SU-DHL-6 (cell line): ENCODE measurements at regions not wholly inside any gene's neighbourhood (a gene's known extent, or its start where the extent isn't known, plus 50 kb on each side); places are given as distances from the start of the nearest gene placed in this dataset.
"Not testable (repeated sequence)": the region's sequence is repeated elsewhere in the genome, so short reads cannot be mapped to it uniquely, and the experiment has no call there.

ENCODE experiments used
- H2AFZ ChIP-seq: fragments of 200-600 bp; sonication (generic); 2 replicates; pipeline ENCODE4 v1.6.1; 2014; ENCODE audit warnings: low read depth, mild to moderate bottlenecking, moderate library complexity, mixed read lengths, antibody characterized with exemption, low read length; ENCODE audit not compliant: severe bottlenecking
- H3F3A ChIP-seq: fragments of 200-600 bp; shearing (Covaris generic); 2 replicates; pipeline ENCODE4 v1.6.0; 2016; ENCODE audit warnings: antibody characterized with exemption, mild to moderate bottlenecking; ENCODE audit not compliant: insufficient read depth
- H3K27ac ChIP-seq: fragments of 200-600 bp; sonication (generic); 2 replicates; pipeline ENCODE4 v1.5.1; 2016; ENCODE audit warnings: low read depth, mild to moderate bottlenecking, low read length, moderate library complexity, mixed read lengths
- H3K27me3 ChIP-seq: fragments of 200-600 bp; sonication (generic), shearing (Covaris generic); 2 replicates; pipeline ENCODE4 v1.6.0; 2014; ENCODE audit warnings: mild to moderate bottlenecking, low read length
- H3K36me3 ChIP-seq: fragments of 200-600 bp; sonication (generic); 2 replicates; pipeline ENCODE4 v1.6.1; 2014; ENCODE audit warnings: mild to moderate bottlenecking, low read length, mixed read lengths
- H3K4me2 ChIP-seq: fragments of 300-600, 200-600 bp; shearing (Covaris generic), sonication (generic); 2 replicates; pipeline ENCODE4 v1.6.0; 2014; ENCODE audit warnings: low read length, low read depth, mild to moderate bottlenecking; ENCODE audit not compliant: poor library complexity, severe bottlenecking
- H3K4me3 ChIP-seq: fragments of 200-600 bp; sonication (generic); 2 replicates; pipeline ENCODE4 v1.5.1; 2014; ENCODE audit warnings: antibody characterized with exemption, low read length, mild to moderate bottlenecking, mixed read lengths; ENCODE audit not compliant: insufficient read depth, poor library complexity, severe bottlenecking
- H3K79me2 ChIP-seq: fragments of 200-600 bp; sonication (generic); 2 replicates; pipeline ENCODE4 v1.6.1; 2014; ENCODE audit warnings: mild to moderate bottlenecking, low read length, moderate library complexity; ENCODE audit not compliant: insufficient read depth
- H3K9ac ChIP-seq: fragments of 200-600 bp; sonication (generic); 2 replicates; pipeline ENCODE4 v1.7.0; 2014; ENCODE audit warnings: mild to moderate bottlenecking, low read length
- H3K9me2 ChIP-seq: fragments of 200-600 bp; sonication (generic); replicated peaks from 2 replicates; pipeline ENCODE4 v1.6.1; 2014; ENCODE audit warnings: low read length; ENCODE audit not compliant: insufficient read depth
- H3K9me3 ChIP-seq: fragments of 200-600 bp; sonication (generic); 2 replicates; pipeline ENCODE4 v1.6.1; 2014; ENCODE audit warnings: low read length, mixed read lengths; ENCODE audit not compliant: insufficient read depth
- H4K20me1 ChIP-seq: fragments of 200-600 bp; sonication (generic); 2 replicates; pipeline ENCODE4 v1.6.1; 2014; ENCODE audit warnings: low read depth, mild to moderate bottlenecking, antibody characterized with exemption, low read length, moderate library complexity, mixed read lengths
- EZH2phosphoT487 ChIP-seq: fragments of 200-600 bp; sonication (generic), shearing (Covaris generic); conservative IDR thresholded peaks from 2 replicates; pipeline ENCODE4 v1.6.1; 2018; ENCODE audit warnings: mild to moderate bottlenecking, antibody characterized with exemption, low read length, moderate library complexity, mixed read lengths
- TF ChIP-seq, protein P1 (sequence below): fragments of 200-600 bp; sonication (generic); IDR thresholded peaks from one replicate; pipeline ENCODE4 v1.5.1; 2017; ENCODE audit warnings: antibody characterized with exemption, mild to moderate bottlenecking, low read length, moderate library complexity; ENCODE audit not compliant: insufficient read depth, poor library complexity, severe bottlenecking

DNA sequence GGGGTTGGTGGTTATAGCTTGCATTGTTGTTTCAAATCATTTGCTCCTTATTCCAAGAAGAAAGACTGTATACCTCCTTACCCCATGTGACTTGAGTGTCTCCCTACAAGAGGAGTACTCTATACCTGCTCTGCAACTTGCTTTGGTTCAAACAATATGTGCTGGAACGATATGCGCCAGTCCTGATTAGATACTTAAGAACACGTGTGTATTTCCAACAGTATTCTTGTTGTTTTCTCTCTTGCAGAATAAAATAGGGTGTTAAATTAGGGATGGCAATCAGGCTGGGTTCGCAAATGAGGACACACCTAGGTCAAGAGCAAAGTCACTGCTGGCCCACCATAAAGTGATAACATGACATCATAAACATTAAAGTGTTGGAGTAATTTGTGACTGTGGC, 895.0 kb upstream of the SLITRK1 start:
- no peaks in the 10 kb centered on the region for H3K36me3 ChIP-seq
- H3K9me3 ChIP-seq = no peaks in the 10 kb centered on the region
- H3K4me2 ChIP-seq = no peak overlapping the region
- no peak for TF ChIP-seq EZH2phosphoT487
- TF ChIP-seq, protein P1, sequence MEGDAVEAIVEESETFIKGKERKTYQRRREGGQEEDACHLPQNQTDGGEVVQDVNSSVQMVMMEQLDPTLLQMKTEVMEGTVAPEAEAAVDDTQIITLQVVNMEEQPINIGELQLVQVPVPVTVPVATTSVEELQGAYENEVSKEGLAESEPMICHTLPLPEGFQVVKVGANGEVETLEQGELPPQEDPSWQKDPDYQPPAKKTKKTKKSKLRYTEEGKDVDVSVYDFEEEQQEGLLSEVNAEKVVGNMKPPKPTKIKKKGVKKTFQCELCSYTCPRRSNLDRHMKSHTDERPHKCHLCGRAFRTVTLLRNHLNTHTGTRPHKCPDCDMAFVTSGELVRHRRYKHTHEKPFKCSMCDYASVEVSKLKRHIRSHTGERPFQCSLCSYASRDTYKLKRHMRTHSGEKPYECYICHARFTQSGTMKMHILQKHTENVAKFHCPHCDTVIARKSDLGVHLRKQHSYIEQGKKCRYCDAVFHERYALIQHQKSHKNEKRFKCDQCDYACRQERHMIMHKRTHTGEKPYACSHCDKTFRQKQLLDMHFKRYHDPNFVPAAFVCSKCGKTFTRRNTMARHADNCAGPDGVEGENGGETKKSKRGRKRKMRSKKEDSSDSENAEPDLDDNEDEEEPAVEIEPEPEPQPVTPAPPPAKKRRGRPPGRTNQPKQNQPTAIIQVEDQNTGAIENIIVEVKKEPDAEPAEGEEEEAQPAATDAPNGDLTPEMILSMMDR = no peak
- H4K20me1 ChIP-seq = no peaks in the 10 kb centered on the region
- H2AFZ ChIP-seq = no peak overlapping the region
- no peak overlapping the region for H3K9ac ChIP-seq
- H3K27me3 ChIP-seq = no peaks in the 10 kb centered on the region
- no peaks in the 10 kb centered on the region for H3F3A ChIP-seq
- H3K4me3 ChIP-seq = no peak overlapping the region
- H3K9me2 ChIP-seq = peaks cover 3% of the 10 kb centered on the region; the same call in 1 of the 2 replicates
- H3K79me2 ChIP-seq = no peaks in the 10 kb centered on the region
- no peak overlapping the region for H3K27ac ChIP-seq

DNA sequence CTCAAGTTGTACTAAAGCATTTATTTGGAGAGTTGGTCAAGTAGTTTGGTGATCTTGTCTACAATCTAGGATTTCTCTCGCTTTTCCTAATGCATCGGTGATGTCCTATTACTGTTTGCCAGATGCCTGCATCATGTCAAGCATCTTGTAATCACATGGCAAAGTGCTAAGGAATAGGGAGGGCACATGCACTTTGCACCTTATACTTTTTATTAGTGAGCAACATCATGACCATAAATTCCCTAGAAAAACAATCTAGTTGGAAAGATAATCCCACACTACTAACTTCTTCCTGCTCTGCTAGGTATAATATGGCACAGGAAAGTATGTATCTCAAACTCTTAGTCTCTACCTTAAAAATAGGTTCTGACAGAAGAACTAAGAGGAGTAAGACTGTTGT, 894.3 kb upstream of the SLITRK1 start:
- H3K4me3 ChIP-seq = no peak overlapping the region
- H2AFZ ChIP-seq = no peak overlapping the region
- peaks cover 3% of the 10 kb centered on the region; the same call in 1 of the 2 replicates for H3K9me2 ChIP-seq
- no peaks in the 10 kb centered on the region for H3K36me3 ChIP-seq
- no peak overlapping the region for H3K9ac ChIP-seq
- no peaks in the 10 kb centered on the region for H4K20me1 ChIP-seq
- no peak overlapping the region for H3K4me2 ChIP-seq
- no peaks in the 10 kb centered on the region for H3K79me2 ChIP-seq
- H3F3A ChIP-seq = no peaks in the 10 kb centered on the region
- H3K9me3 ChIP-seq = no peaks in the 10 kb centered on the region
- H3K27me3 ChIP-seq = no peaks in the 10 kb centered on the region
- H3K27ac ChIP-seq = no peak overlapping the region
- no peak for TF ChIP-seq EZH2phosphoT487

DNA sequence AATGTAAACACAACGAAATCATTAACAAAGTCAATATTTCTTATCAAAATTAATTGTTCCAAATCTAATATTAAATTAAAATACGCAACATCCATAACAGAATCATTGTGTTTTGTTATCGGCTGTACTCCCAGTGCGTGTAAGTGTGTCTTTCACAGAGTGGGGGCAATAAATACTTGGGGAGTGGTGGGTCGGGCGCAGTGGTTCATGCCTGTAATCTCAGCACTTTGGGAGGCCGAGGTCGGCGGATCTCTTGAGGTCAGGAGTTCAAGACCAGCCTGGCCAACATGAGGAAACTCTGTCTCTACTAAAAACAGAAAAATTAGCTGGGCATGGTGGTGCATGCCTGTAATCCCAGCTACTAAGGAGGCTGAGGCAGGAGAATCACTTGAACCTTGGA, 893.6 kb upstream of the SLITRK1 start:
- not testable (repeated sequence) for H3K9me2 ChIP-seq, H2AFZ ChIP-seq, H4K20me1 ChIP-seq, H3K9ac ChIP-seq, H3K27ac ChIP-seq, H3F3A ChIP-seq, H3K36me3 ChIP-seq, H3K79me2 ChIP-seq, H3K4me3 ChIP-seq, H3K27me3 ChIP-seq, H3K4me2 ChIP-seq, H3K9me3 ChIP-seq

DNA sequence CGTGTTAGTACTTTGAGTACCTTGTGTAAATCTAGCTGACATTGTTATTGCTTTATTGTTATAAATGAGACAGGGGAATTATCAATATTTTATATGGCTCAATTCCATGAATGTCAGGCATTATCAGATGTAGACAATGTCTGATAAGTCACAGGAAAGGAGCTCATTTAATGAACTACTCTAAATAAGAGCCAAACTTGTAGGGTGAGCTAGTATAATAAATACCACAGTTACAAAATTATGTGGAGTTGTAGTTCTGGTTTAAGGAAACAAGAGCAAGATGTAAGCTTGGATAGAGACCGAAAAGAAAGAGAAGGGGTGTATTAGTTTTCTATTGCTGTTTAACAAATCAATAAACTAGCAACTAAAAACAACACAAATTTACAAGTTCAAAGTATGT, 891.8 kb upstream of the SLITRK1 start:
- H3K9me2 ChIP-seq = no peaks in the 10 kb centered on the region
- H3K36me3 ChIP-seq = no peaks in the 10 kb centered on the region
- H3K27me3 ChIP-seq = no peaks in the 10 kb centered on the region
- no peak overlapping the region for H3K9ac ChIP-seq
- H3K79me2 ChIP-seq = no peaks in the 10 kb centered on the region
- H3K4me2 ChIP-seq = no peak overlapping the region
- H2AFZ ChIP-seq = no peak overlapping the region
- no peaks in the 10 kb centered on the region for H3K9me3 ChIP-seq
- no peak overlapping the region for H3K4me3 ChIP-seq
- H3K27ac ChIP-seq = no peak overlapping the region
- no peaks in the 10 kb centered on the region for H4K20me1 ChIP-seq
- no peaks in the 10 kb centered on the region for H3F3A ChIP-seq
- no peak for TF ChIP-seq EZH2phosphoT487
- TF ChIP-seq, protein P1 = no peak
